Hematopoietic multipotent progenitor cell treated with erythropoietin and hydrocortisone succinate and interleukin-3 and kit ligand, for 17 days (in vitro differentiated cells): ENCODE measurements at regions not wholly inside any gene's neighbourhood (a gene's known extent, or its start where the extent isn't known, plus 50 kb on each side); places are given as distances from the start of the nearest gene placed in this dataset.

Source experiments
- DNase-seq: peaks from one replicate; pipeline ENCODE4 v3.0.0-alpha.2; 2015; ENCODE audit warnings: low spot score

DNA sequence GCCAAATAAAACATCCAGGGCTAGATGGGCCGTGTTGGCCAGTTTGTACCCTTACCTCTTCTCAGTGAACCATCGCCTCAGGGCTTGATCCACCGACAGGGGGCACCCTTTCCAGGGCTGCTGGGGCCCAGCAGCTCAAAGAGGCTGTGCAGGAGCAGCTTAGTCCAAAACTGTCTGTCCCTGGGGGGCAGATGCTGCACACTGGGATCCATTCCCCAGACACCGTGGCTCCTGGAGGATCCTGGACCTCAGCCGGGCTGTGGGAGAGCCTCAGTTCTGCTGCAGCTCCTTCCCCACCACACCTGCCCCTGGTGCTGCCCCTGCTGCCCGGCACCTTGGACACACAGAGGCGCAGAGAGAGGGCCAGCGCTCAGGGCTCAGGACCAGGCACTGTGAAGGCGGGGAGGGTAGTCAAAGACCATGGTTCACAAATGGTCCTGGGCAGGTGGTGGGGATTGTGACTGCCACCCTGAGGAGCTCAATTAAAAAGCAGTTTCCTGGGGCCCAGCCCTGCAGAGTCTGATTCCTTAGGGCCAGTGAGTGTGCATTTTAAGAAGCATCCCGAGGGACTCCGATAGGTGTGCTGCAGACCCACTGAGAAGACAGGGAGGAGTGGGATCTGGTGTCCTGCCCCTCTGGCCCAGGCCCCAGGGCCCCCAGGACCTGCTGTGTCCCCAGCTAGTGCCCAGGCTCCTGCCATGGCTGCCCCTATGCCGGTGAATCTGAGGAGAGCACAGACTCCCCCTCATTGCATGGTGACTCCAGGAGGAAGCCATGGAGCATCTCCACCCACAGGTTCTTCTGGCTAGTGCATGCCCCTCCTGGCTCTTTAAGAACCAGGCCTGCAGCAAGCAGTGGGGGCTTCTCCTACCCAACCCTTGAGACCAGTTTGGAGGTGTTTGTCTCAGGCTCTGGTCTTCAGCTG is 86.5 kb upstream of the PRR20G start:
- no peak for DNase-seq

DNA sequence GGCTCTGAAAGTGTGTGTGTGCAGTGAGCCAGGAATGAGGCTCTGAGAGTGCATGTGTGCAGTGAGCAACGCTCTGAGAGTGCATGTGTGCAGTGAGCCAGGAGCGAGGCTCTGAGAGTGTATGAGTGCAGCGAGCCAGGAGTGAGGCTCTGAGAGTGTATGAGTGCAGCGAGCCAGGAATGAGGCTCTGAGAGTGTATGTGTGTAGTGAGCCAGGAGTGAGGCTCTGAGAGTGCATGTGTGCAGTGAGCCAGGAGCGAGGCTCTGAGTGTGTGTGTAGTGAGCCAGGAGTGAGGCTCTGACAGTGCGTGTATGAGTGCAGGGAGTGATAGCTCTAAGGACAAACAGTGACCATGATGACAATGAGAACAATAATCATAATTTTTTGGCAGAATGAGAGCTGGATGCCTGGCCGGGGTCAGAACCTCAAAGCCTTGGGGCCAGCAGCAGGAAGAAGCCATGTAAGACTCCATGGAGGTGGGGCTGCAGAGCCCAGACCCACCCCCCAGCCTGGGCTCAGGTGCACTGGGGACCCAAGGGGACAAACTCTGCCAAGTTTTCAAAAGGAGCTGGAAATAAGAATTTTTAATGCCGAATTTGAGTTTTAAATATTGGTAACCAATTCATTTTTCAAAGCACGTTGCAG is 85.7 kb upstream of the PRR20G start:
- DNase-seq: no peak

DNA sequence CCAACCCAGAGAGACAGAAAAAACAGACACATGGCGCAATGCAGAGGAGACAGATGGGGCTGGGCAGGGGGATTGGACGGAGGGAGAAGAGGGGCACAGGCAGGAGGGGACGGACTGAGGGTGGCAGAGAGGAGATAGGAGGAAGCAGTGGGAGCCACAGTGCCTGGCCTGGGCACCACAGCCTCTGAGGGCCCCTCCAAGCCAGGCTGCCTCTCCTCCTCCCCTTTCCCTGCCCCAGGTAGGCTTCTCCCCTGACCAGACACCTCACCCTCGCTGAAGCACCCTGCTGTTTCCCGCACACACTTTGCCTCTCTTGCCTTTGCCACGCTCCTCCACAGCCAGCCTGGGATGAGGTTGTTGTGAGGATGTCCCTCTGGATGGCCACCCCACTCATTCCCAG is 84.0 kb upstream of the PRR20G start:
- no peak for DNase-seq

DNA sequence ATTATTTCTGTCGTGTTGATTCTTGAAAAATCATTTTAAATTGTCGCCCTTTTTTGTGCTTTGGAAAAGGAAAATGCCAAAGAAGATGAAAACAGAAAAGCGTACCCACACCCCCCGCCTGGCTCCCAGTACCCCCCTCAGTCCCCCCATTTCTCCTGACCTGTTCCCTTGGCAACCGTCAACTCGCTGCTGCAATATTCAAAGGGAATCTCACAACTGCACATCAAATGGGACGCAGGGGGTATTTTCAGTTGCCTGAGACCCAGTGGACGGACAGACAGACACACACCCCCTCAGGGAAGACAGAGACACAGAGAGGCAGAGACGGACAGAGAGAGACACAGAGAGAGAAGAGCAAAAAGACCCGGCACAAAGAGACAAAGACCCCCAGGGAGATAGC is 83.5 kb upstream of the PRR20G start:
- DNase-seq: no peak

DNA sequence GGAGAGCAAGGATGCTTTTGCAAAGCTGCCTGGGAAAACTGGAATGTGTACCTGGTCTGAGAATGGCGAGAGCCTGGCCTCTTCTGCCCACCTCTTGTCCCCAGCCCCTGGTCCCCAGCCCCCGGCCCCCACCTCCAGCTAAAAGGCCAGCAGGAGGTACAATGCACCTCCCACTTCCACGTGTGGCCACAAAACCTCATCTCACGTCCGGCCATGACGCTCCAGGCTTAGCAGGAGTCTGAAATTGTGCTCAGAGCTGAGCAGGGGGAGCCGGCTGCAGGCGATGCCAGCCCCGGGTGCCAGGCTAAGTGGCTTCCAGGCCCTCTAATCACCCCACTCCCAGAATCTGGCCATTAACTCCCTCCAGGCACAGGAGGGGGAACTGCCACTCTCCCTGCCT is 83.1 kb upstream of the PRR20G start:
- DNase-seq: no peak

DNA sequence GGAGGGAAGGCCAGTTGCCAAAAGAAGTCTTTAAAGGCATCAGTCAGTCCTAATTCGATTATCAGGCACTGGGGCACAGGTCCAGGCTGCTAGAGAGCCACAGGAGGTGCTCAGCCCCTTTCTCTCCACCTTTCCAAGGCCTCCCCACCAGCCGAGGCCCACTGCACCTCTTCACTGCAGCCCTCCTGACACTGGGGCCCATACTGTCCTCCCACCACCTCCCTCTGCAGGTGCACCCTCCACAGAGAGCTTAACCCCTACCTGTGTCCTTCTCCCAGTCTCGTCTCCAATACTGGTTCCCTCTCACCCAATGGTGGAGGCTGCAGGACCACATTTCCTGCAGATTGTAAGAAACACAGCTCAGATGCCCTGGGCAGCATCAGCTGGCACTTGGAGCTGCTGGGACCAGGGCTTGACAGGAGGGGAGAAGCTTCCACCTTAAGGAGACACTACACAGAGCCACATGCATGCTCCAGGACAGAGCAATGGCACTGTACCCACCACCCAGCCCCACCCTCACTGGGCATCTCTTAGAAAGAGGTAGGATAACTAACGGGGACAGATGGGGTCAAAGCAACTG is 81.6 kb upstream of the PRR20G start:
- DNase-seq: no peak

DNA sequence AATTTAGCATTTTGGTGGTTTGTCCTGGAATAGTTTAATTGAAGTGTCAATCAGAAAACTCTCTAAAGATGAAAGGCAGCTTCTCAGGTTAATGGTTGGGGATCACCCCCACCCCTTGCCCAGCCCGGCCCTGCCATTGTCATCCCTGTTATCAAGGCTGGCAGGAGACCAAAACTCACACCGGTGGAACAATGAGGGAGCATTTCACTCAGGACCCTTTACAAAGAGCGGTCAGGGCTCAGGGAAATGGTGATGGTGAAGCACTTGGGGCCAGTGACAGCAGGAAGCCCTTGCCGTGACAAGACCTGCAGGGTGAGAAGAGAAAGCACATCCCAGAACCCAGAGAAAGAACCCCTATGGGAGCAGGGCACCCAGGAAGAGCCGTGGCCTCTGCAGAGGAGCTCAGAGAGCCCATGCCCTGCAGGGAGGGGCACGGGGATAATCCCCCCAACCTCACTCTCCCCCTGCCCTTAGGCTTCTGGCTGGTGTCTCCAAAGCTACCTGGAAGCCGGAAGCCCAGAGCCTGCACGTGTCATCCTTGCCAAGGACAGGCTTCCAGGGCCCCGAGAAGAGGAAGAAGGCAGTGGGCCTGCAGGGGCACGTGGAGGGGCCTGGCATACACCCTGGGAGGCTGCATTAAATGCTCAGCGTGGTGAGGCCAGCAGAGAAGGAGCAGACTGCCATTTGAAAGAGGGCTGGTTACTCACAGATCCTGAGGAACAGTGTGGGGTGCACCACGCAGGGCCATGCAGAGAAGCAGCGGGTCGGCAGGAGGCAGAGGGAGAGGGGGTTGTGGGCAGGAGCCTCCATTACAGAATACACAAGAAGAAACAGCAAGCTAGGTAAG is 80.6 kb upstream of the PRR20G start:
- DNase-seq: no peak

DNA sequence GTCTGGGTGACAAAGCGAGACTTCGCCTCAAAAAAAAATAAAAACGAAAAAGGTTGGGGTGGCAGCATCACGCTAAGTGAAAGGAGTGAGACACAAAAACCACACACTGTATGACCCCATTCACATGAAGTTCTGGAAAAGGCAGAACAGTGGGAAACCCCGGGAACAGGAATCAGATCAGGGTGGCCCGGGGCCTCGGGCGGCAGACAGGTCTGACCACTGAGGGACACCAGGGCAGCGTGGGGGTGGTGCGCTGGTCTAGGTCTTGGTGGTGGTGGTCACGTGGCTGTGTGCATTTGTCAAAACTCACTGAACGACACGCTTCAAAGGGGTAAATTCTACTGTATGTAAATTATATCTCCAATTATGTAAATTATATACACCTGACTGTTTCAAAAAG is 79.7 kb upstream of the PRR20G start:
- no peak for DNase-seq

DNA sequence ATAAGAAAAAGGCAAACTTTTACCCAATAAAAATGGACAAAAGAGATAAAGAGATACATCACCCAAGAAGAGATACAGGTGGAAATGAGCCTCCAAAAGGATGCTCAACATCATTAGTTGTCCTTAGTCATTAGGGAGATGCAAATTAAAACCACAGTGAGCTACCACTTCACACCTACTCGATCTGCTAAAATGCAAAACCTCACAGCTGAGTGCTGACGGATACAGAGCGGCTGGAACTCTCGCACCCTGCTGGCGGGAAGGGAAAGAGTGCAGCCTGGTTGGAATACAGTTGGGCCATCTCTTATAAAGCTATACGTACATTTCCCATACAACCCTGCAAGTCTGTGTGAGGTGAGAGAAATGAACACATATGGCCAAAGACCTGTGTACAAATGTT is 78.5 kb upstream of the PRR20G start:
- no peak for DNase-seq

DNA sequence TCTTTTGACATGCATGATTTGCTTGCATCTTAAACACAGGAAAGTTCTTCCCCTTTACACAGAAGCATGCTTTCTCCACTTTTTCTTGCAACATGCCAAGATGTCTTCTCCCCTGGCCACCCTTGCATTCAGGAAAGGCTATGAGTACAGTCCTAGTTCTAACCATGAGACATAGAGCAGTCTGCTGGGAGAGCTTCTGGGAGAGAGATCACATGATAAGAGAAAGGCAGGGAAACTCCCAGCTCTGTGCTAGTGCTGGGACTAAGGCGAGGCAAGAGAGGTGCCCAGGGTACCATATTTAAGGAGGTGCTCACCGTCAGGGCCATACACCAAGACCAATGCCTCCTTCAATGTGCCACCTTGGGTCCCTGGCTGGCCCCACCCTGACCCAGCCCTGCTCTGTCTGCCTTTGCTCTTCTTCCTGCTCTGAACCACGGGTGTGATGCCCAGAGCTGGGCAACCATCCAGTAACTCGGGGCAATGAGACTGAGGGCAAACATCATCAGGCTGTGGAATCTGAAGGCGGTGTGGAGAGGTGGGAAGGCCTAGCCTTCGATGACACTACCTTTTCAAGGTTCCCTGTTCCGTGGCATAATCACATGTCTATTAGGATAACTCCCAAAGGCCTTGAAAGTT is 77.4 kb upstream of the PRR20G start:
- DNase-seq: no peak

DNA sequence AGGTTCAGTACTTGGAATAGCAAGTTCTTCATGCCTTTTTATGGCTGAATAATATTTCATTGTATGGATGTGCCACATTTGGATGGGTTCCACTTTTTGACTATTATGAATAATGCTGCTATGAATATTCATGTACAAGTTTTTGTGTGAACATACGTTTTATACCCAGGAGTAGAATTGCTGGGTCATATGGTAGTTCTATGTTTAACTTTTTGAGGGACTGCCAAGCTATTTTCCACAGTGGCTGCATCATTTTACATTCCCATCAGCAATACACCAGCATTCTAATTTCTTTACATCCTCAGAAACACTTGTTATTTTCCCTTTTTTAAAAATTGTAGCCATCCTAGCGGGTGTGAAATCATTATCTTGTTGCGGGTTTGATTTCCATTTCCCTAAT is 76.0 kb upstream of the PRR20G start:
- DNase-seq: no peak

DNA sequence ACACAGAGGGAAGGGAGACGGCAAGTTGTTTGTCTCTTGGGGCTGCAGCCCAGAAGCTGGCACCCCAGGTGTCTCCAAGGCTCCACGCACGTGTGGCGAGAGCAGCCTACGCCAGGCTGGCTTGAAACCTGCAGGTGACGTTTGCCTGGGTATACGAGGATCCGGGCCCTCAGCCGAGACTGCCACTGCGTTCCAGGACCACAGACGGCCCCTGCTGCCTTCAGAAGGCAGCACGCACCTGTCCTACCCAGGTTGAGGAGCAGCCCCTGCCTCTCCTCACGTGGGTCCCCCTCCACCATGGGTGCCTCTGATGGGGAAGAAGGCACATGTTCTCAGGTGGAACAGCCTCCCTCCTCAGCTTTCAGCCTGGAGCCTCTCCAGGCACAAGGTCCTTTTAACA is 75.3 kb upstream of the PRR20G start:
- DNase-seq: no peak

DNA sequence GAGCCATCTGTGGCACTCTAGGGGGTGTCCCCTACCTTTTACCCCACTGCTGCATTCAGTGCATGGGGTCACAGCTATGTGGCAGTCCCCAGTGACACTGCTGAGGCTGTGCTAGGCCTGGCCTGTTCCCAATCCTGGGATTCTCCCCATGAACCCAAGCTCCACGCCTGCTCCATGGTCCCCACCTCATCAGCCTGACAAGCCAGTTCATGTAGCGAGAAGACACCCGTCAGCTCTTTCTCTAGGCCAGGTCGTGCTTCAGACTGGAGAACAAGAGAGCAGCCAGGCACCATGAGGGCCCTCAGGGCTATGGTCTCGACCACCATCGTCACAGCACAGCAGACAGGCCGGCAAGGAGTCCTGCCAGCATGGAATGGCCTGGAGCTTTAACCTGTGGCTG is 72.8 kb upstream of the PRR20G start:
- DNase-seq: no peak

DNA sequence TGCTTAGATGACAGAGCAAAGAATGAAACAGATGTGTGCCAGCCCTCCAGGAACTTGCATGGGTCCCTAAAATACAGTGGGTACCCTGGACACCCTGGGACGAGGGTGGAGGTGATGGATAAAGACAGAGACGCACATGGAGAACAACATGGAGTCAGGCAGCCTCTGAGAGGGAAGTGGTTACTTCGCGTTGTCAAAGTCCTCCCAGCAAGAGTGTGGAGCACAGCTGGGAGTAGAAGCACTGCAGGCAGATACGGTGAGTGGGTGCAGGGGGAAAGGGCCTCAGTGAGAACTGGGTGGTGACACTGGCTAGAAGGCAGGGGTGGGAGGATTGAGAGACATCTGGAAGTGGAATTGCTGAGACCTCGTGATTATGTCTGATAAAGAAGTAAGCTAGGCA is 70.8 kb upstream of the PRR20G start:
- DNase-seq: no peak

DNA sequence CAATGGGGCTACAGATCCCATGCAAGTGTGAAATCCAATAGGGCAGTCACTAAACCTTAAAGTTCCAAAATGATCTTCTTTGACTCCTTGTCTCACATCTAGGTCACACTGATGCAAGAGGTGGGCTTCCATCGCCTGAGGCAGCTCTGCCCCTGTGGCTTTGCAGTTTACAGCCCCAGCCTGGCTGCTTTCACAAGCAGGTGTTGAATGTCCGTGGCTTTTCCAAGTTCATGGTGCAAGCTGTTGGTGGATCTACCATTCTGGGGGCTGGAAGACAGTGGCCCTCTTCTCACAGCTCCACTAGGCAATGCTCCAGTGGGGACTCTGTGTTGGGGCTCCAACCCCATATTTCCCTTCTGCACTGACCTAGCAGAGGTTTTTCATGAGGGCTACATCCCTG is 68.5 kb upstream of the PRR20G start:
- no peak for DNase-seq

DNA sequence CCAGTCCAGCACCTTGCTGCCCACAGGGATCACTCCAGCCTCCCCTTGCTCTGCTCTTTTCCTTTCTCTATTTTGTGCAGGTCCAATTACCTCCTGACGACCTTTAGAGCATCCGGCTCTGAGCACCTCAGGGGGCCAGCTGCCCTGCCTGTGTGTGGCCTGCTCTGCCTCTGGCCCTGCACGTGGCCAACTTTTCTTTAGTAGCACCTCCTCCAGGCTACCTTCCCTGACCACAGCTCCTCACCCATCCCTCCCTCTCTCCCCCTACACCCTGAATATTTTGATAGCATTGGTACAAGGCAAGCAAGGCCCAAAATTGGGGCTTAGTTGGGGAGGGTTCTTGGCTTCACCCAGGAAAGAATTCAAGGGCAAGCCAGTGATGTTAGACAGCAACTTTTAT is 66.9 kb upstream of the PRR20G start:
- no peak for DNase-seq

DNA sequence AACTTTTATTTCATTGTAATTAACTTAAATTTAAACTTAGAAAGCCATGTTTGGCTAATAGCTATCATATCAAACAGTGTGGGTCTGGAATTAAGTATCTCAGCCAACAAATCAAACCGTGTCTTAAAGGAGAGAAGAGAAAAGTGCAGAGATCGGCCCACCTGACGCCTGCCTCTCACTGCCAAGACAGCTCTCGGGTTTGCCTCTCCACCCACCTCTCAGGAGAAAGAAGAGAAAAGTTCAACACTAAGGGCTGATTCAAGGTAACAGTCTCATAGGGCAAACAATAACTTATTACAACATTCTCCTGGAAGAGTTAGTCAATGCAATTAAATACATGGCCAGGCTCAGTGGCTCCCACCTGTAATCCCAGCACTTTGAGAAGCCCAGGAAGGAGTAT is 64.8 kb upstream of the PRR20G start:
- DNase-seq: no peak

DNA sequence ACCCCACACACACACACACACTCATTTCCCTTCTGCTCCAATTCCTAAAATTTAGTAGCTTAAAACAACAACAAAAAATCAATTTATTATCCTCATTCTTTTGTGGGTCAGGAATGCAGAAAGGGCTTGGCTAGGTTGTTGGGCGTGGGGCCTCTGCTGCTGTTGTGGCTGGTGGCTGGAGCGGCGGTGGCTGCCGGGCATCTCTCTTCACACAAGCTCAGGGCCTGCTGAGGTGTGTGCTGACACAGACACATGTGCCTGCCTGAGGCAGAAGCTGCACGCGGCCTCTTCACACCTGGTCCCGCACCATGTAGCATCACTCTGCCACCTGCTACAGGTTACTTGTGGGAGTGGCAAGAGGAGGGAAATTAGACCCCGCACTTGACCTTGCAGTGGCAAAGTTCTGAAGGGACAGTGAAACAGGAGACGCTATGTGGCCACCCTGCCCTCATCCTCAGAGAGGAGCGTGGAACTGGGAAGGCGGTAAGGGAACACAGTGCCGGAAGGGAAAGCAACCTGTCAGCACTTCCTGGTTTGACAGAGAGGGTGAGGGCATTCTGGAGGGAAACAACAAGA is 64.0 kb upstream of the PRR20G start:
- DNase-seq: no peak

DNA sequence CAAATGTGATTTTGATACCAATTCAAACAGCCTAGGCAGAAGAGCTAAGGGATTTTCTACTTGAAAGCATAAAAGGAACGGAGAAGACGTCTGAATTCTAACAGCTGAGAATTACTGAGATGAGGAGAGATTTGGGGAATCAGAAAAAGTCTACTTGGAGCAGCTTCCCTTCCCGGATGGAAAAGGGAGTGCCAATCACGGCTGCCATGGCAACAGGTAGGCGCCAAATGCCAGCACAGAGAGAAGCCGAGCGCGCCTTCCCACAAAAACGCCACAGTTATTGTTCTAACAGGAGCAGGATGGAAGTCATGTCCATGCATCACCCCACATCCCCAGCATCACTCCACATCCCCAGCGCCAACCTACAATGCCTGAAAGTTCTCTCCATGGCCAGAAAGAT is 63.5 kb upstream of the PRR20G start:
- no peak for DNase-seq

DNA sequence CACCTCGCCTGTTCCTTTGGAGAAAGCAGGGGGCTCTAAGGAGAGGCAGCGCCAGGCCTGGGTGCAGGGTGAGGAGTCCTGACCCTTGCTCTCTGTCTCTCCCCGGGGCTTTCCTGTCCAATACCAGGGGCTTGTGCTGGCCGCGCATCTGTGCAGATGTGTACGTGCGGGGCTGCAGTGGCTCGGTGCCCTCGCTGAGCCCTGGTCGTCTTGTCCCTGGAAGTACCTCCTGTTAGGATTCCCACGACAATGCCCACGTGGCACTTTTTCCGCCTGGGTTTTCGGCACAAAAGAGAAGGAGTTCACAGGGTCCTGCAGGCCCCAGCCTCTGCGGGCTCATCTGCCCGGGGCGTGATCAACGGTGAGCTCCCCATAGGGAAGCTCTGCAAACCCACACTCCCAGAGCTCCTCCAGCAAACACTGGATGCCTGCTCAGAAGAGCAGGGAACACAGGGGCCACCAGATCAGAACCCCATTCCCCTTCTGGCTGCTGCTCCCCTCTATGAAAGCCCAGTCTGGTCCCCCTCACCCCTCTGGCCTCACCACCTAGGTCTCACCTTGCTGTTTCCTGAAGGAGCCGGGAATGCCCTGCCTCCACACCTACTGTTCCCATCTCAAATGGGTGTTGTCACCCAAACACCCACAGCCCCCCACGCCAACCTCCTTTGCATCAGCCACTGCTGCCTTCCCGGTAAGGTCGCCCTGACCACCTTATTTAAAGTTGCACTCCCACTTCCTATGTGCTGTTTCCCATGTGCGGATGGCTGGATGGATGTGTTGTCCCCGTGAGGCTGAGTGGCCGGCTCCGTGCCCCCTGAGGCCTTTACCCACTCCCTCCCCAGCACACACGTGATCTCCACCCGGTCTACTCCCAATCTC is 62.6 kb upstream of the PRR20G start:
- no peak for DNase-seq
